Endothelial cell of umbilical vein (primary cell): ENCODE measurements at regions not wholly inside any gene's neighbourhood (a gene's known extent, or its start where the extent isn't known, plus 50 kb on each side); places are given as distances from the start of the nearest gene placed in this dataset.

Experiments used
- EZH2 ChIP-seq: IDR thresholded peaks from 2 replicates; pipeline ENCODE4 v1.6.1; 2012; ENCODE audit warnings: borderline replicate concordance, low read depth, mild to moderate bottlenecking, moderate library complexity, low read length, inconsistent platforms; ENCODE audit not compliant: severe bottlenecking
- TF ChIP-seq, protein P1 (sequence below), 2 donors: IDR thresholded peaks; 1 replicate in 1 of 2; 2 replicates in 1 of 2; pipeline ENCODE4 v1.5.1; 2011; ENCODE audit warnings: low read length in 2 of 2, mild to moderate bottlenecking in 2 of 2, moderate library complexity in 2 of 2, control low read depth in 1 of 2, inconsistent platforms in 1 of 2, low read depth in 1 of 2; ENCODE audit not compliant: insufficient read depth in 1 of 2; ENCODE audit errors: extremely low read depth in 1 of 2

DNA sequence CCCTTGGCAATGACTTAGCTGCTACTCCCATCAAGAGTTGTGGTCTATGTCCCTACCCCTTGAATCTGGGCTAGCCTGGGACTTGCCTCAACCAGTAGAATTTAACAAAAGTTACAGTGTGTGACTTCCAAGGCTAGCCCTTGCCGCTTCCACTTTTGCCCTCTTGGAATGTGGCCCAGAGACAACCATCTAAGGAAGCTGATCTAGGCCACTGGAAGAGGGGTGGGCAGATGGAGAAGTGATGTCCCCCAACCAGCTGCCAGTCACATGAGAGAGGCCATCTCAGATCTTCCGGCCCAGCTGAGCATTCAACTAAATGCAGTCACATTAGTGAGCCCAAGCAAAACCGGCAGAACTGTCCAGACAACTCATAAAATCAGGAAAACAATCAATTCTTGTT lies 115.1 kb downstream of the TOMM20 start:
- TF ChIP-seq, protein P1, sequence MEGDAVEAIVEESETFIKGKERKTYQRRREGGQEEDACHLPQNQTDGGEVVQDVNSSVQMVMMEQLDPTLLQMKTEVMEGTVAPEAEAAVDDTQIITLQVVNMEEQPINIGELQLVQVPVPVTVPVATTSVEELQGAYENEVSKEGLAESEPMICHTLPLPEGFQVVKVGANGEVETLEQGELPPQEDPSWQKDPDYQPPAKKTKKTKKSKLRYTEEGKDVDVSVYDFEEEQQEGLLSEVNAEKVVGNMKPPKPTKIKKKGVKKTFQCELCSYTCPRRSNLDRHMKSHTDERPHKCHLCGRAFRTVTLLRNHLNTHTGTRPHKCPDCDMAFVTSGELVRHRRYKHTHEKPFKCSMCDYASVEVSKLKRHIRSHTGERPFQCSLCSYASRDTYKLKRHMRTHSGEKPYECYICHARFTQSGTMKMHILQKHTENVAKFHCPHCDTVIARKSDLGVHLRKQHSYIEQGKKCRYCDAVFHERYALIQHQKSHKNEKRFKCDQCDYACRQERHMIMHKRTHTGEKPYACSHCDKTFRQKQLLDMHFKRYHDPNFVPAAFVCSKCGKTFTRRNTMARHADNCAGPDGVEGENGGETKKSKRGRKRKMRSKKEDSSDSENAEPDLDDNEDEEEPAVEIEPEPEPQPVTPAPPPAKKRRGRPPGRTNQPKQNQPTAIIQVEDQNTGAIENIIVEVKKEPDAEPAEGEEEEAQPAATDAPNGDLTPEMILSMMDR (IDR thresholded peaks at IDR 0.05; ENCODE audit: extremely low read depth in 1 of 2, insufficient read depth in 1 of 2, low read depth in 1 of 2, low read length in 2 of 2): no peak
- TF ChIP-seq EZH2: no peak
